ENCODE measurements at regions not wholly inside any gene's neighbourhood (a gene's known extent, or its start where the extent isn't known, plus 50 kb on each side); places are given as distances from the start of the nearest gene placed in this dataset.

- H3K27me3 ChIP-seq (ENCODE audit: insufficient read depth, low read length) = no peaks in the 10 kb centered on the region
- peaks cover 24% of the 10 kb centered on the region for H3K9me3 Mint-ChIP-seq (ENCODE audit: unreplicated experiment)
- DNase-seq (ENCODE audit: low read depth) (no peak), FAIRE-seq (no peak)
- no peak overlapping the region for H3K27ac Mint-ChIP-seq (ENCODE audit: unreplicated experiment)
- H2AFZ ChIP-seq (ENCODE audit: low read depth, low read length) = no peak overlapping the region
- H3K9me3 ChIP-seq (ENCODE audit: insufficient read depth, low read depth, low read length) = peaks cover 14% of the 10 kb centered on the region
- H3K4me3 Mint-ChIP-seq (ENCODE audit: unreplicated experiment) = no peak overlapping the region
- no peak overlapping the region for H3K4me3 ChIP-seq (ENCODE audit: insufficient read depth, low read depth, low read length)
- H3K4me1 ChIP-seq (ENCODE audit: insufficient read depth, low read length) = no peaks in the 10 kb centered on the region
- no peaks in the 10 kb centered on the region for H3K79me2 ChIP-seq (ENCODE audit: insufficient read depth, low read length)
- no peaks in the 10 kb centered on the region for H3K36me3 Mint-ChIP-seq (ENCODE audit: low read depth, unreplicated experiment)
- H3K36me3 ChIP-seq (ENCODE audit: insufficient read depth, low read length) = no peaks in the 10 kb centered on the region
- no peak overlapping the region for H3K27ac ChIP-seq (ENCODE audit: low read depth, low read length)
- H3K4me1 Mint-ChIP-seq (ENCODE audit: low read depth, unreplicated experiment) = no peaks in the 10 kb centered on the region
- peaks cover 2% of the 10 kb centered on the region for H3K27me3 Mint-ChIP-seq (ENCODE audit: low read depth, unreplicated experiment)
- no peak overlapping the region for H3K9ac ChIP-seq (ENCODE audit: low read length)
- no peaks in the 10 kb centered on the region for H4K20me1 ChIP-seq (ENCODE audit: insufficient read depth, low read length)
- H3K4me2 ChIP-seq (ENCODE audit: low read length) = no peak overlapping the region
- TF ChIP-seq EZH2 (IDR thresholded peaks at IDR 0.05; ENCODE audit: insufficient read depth, low read length) = no peak
- no peak for TF ChIP-seq CTCF (IDR thresholded peaks at IDR 0.05; ENCODE audit: insufficient read depth, low read depth, low read length)
These were observed 274.3 kb downstream of the FGF9 start for GRCh38 chr13:21945195-21945594.

- H3K27me3 ChIP-seq (ENCODE audit: insufficient read depth, low read length) = no peaks in the 10 kb centered on the region
- TF ChIP-seq CTCF (IDR thresholded peaks at IDR 0.05; ENCODE audit: insufficient read depth, low read depth, low read length) (no peak), EZH2 (IDR thresholded peaks at IDR 0.05; ENCODE audit: insufficient read depth, low read length) (no peak)
- no peak overlapping the region for H3K4me2 ChIP-seq (ENCODE audit: low read length)
- Mint-ChIP-seq H3K4me1 (ENCODE audit: low read depth, unreplicated experiment) (no peaks in the 10 kb centered on the region), H3K4me3 (ENCODE audit: unreplicated experiment) (no peak overlapping the region), H3K9me3 (ENCODE audit: unreplicated experiment) (peaks cover 25% of the 10 kb centered on the region), H3K36me3 (ENCODE audit: low read depth, unreplicated experiment) (no peaks in the 10 kb centered on the region), H3K27me3 (ENCODE audit: low read depth, unreplicated experiment) (peaks cover 2% of the 10 kb centered on the region), H3K27ac (ENCODE audit: unreplicated experiment) (no peak overlapping the region)
- H3K4me1 ChIP-seq (ENCODE audit: insufficient read depth, low read length) = no peaks in the 10 kb centered on the region
- H3K9ac ChIP-seq (ENCODE audit: low read length) = no peak overlapping the region
- no peaks in the 10 kb centered on the region for H3K36me3 ChIP-seq (ENCODE audit: insufficient read depth, low read length)
- FAIRE-seq = no peak
- H3K9me3 ChIP-seq (ENCODE audit: insufficient read depth, low read depth, low read length) = peaks cover 10% of the 10 kb centered on the region
- H4K20me1 ChIP-seq (ENCODE audit: insufficient read depth, low read length) = no peaks in the 10 kb centered on the region
- no peak overlapping the region for H2AFZ ChIP-seq (ENCODE audit: low read depth, low read length)
- H3K4me3 ChIP-seq (ENCODE audit: insufficient read depth, low read depth, low read length) = no peak overlapping the region
- no peak for DNase-seq (ENCODE audit: low read depth)
- H3K79me2 ChIP-seq (ENCODE audit: insufficient read depth, low read length) = no peaks in the 10 kb centered on the region
- no peak overlapping the region for H3K27ac ChIP-seq (ENCODE audit: low read depth, low read length)
These were observed 276.1 kb downstream of the FGF9 start for GRCh38 chr13:21946964-21947363.

GRCh38 chr13:21948769-21949474 lies 278.0 kb downstream of the FGF9 start:
- H3K36me3 ChIP-seq (ENCODE audit: insufficient read depth, low read length) = no peaks in the 10 kb centered on the region
- peaks cover 10% of the 10 kb centered on the region for H3K9me3 ChIP-seq (ENCODE audit: insufficient read depth, low read depth, low read length)
- H3K4me3 ChIP-seq (ENCODE audit: insufficient read depth, low read depth, low read length) = no peak overlapping the region
- peaks cover 22% of the 10 kb centered on the region for H3K9me3 Mint-ChIP-seq (ENCODE audit: unreplicated experiment)
- no peaks in the 10 kb centered on the region for H3K79me2 ChIP-seq (ENCODE audit: insufficient read depth, low read length)
- DNase-seq (ENCODE audit: low read depth) (no peak), FAIRE-seq (no peak)
- no peaks in the 10 kb centered on the region for H3K4me1 Mint-ChIP-seq (ENCODE audit: low read depth, unreplicated experiment)
- no peak overlapping the region for H3K4me3 Mint-ChIP-seq (ENCODE audit: unreplicated experiment)
- H3K27ac Mint-ChIP-seq (ENCODE audit: unreplicated experiment) = no peak overlapping the region
- no peaks in the 10 kb centered on the region for H4K20me1 ChIP-seq (ENCODE audit: insufficient read depth, low read length)
- H3K4me2 ChIP-seq (ENCODE audit: low read length) = no peak overlapping the region
- no peaks in the 10 kb centered on the region for H3K27me3 ChIP-seq (ENCODE audit: insufficient read depth, low read length)
- no peak overlapping the region for H3K27ac ChIP-seq (ENCODE audit: low read depth, low read length)
- TF ChIP-seq CTCF (IDR thresholded peaks at IDR 0.05; ENCODE audit: insufficient read depth, low read depth, low read length) (no peak), EZH2 (IDR thresholded peaks at IDR 0.05; ENCODE audit: insufficient read depth, low read length) (no peak)
- no peak overlapping the region for H2AFZ ChIP-seq (ENCODE audit: low read depth, low read length)
- no peaks in the 10 kb centered on the region for H3K36me3 Mint-ChIP-seq (ENCODE audit: low read depth, unreplicated experiment)
- peaks cover 2% of the 10 kb centered on the region for H3K27me3 Mint-ChIP-seq (ENCODE audit: low read depth, unreplicated experiment)
- no peaks in the 10 kb centered on the region for H3K4me1 ChIP-seq (ENCODE audit: insufficient read depth, low read length)
- H3K9ac ChIP-seq (ENCODE audit: low read length) = no peak overlapping the region
